T-helper 1 cell treated with Interleukin-12 subunit alpha and Interleukin-12 subunit beta and Interleukin-4 antibody, amounts not matched to agents 30 ng/mL and 1 ng/mL, for 36 hours (primary cell): ENCODE measurements at regions not wholly inside any gene's neighbourhood (a gene's known extent, or its start where the extent isn't known, plus 50 kb on each side); places are given as distances from the start of the nearest gene placed in this dataset.

ENCODE experiments used
- intact Hi-C: fragments of 100-400 bp; cut with micrococcal nuclease; formaldehyde crosslinking; loops from one replicate; pipeline ENCODE4 v1.15.1; 2024

- intact Hi-C loops = loop anchor here (1.0 to 5.0 kb wide), 10 partner anchors 41 to 1900 kb away; partner anchors contain the start of genes ANXA2R, HMGCS1, MRPS30 and NIM1K
These were observed 96.4 kb upstream of the SELENOP start for GRCh38 chr5:42908086-42908485.

DNA sequence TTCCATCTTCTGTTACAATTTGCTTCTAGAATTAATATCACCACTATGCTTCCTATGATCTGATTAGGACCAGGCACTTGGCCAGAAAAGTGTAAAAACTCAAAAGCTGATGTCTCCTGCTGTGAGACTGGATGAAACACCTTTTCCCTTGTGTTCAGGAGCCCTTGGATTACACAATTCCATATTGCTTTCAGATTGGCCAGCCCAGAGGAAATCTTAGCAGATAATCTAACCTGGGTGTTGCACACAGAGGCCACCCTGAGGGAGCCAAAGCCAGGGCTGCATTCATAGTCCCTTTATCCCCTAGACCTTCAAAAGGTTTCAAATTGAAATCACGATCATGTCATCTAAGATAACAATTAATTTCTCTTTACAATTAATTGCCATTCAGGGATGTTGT is 94.1 kb upstream of the SELENOP start:
- intact Hi-C loops = loop anchor here (5.0 kb wide), 2 partner anchors 216 to 286 kb away; partner anchors contain the start of genes NIM1K and ZNF131

- intact Hi-C loops = no loop called here
These were observed 89.0 kb upstream of the SELENOP start for GRCh38 chr5:42900734-42901133.

DNA sequence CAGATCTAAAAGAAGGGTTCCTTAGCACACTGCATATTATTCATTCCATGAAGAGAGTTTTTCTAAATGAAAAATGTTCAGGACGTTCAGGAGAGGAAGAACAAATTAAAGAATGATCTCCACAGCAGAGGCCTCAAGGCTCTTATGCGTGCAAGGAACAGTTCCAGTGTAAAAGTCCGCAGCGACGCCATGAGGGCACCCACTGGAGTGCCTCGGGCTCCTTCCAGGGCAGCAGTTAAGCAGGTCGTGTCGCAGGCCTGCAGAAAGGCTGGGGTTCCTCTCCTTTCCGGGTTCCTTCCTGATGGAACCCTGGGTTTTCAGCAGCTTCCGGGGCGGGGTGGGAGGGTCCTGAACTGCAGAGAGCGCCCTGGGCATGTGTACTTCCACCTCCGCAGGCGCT is 87.1 kb upstream of the SELENOP start:
- intact Hi-C loops = no loop called here

GRCh38 chr5:42896523-42896922 is 84.8 kb upstream of the SELENOP start:
- intact Hi-C loops = no loop called here

GRCh38 chr5:42894057-42894456 is 82.4 kb upstream of the SELENOP start:
- intact Hi-C loops = no loop called here

- intact Hi-C loops = loop anchor here (1.0 to 5.0 kb wide), 7 partner anchors 122 to 1033 kb away; partner anchors contain the start of genes FBXO4 and GHR
These were observed 77.7 kb upstream of the SELENOP start for GRCh38 chr5:42889311-42889933.

- intact Hi-C loops = loop anchor here (1.0 to 5.0 kb wide), 7 partner anchors 121 to 1032 kb away; partner anchors contain the start of genes FBXO4 and GHR
These were observed 77.1 kb upstream of the SELENOP start for GRCh38 chr5:42888771-42889170.

DNA sequence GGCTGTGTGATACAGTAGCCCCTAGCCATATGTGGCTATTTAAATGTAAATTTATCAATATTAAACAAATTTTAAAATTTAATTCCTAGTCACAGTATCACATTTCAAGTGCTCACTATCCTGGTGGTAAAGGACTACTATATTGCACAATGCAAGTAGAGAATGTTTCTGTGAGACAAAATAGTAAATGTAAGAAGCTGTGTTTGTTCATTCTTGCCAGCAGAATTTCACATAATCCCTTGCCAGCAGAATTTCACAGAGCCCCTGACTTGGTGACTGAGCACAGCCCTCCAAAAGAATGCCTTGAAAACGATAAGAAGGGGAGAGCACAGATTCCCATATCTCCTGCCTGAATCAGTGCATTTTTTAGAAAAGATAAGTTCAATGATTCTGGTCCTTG is 75.9 kb upstream of the SELENOP start:
- intact Hi-C loops = loop anchor here (5.0 kb wide), 1 partner anchor 305 kb away; no protein-coding TSS in a partner anchor

GRCh38 chr5:42887097-42887496 is 75.4 kb upstream of the SELENOP start:
- intact Hi-C loops = loop anchor here (5.0 kb wide), 1 partner anchor 305 kb away; no protein-coding TSS in a partner anchor

GRCh38 chr5:42886635-42887034 is 74.9 kb upstream of the SELENOP start:
- intact Hi-C loops = loop anchor here (5.0 kb wide), 1 partner anchor 304 kb away; no protein-coding TSS in a partner anchor

GRCh38 chr5:42884326-42884725 is 72.6 kb upstream of the SELENOP start:
- intact Hi-C loops = no loop called here

- intact Hi-C loops = no loop called here
These were observed 69.9 kb upstream of the SELENOP start for GRCh38 chr5:42881416-42882117.

GRCh38 chr5:42880496-42881150 is 68.9 kb upstream of the SELENOP start:
- intact Hi-C loops = no loop called here

GRCh38 chr5:42879291-42879690 is 67.6 kb upstream of the SELENOP start:
- intact Hi-C loops = no loop called here

DNA sequence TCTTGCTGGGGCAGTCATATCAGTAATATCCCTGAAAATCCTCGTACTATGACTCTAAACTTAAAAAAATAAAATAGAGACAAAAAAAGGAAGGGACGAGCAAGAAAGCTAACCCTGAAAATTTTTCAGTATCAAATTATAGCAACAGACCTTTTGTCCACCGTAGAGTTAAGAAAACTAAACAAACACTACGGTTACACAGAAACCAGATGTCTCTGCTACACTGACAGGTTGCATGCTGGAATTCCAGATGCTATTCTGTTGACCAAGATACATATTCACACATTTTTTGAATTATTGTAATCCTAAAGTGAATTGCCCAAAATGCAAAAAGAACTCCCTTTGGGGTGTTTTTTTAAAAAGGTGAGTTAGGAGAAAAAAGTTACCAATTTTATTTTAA is 66.9 kb upstream of the SELENOP start:
- intact Hi-C loops = no loop called here

GRCh38 chr5:42878041-42878440 is 66.3 kb upstream of the SELENOP start:
- intact Hi-C loops = no loop called here

- intact Hi-C loops = no loop called here
These were observed 65.7 kb upstream of the SELENOP start for GRCh38 chr5:42877431-42877830.

DNA sequence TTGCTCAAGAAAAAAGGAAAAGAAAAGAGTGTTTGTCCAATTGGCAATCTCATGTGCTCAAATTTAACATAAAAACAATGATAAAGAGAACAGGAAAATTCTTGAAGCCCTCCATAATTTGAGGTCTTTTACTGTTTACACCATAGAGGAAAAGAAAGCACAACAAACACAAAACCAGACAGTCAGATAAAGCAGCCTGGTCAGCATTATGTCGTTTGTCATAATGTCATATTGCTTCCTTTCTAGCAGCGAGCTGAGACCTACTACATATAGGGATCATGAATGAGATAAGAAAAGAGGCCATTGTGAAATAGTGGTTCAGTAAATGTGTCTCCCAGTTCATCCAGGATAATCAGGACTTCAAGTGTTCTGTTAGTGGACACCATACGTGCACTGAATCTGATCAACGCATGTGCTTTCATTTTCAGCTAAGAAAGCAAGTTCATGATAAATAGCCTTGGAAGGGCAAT is 64.7 kb upstream of the SELENOP start:
- intact Hi-C loops = no loop called here

GRCh38 chr5:42875785-42876374 is 64.2 kb upstream of the SELENOP start:
- intact Hi-C loops = no loop called here

DNA sequence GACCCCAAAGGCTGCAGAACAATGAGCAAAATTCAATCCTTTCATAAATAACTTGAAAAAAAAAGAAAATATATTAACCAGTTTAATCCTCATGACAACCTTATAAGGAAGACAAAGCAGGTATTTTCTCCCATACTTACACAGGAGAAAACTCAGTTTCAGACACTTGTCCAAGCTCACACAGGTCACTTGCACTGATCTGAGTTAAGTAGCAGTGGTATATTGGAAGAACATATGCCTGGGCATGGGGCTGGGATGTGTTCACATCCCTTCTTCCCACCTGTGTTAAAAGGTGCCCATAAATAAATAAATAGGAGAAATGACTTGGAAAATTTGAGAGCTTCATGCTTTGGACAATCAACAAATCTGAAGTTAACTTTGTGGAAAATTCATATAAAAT is 63.5 kb upstream of the SELENOP start:
- intact Hi-C loops = no loop called here
